ENCODE measurements at regions not wholly inside any gene's neighbourhood (a gene's known extent, or its start where the extent isn't known, plus 50 kb on each side); places are given as distances from the start of the nearest gene placed in this dataset.

- Histone ChIP-seq H3K4me1 (no peaks in the 10 kb centered on the region), H3K27me3 (ENCODE audit: low read depth) (no peaks in the 10 kb centered on the region), H3K4me3 (no peak overlapping the region), H3K27ac (no peak overlapping the region), H3K36me3 (no peaks in the 10 kb centered on the region), H3K9me3 (no peaks in the 10 kb centered on the region)
- ATAC-seq (no peak), DNase-seq (no peak)
- no peak for TF ChIP-seq CTCF (IDR thresholded peaks at IDR 0.05)
- intact Hi-C loops (cut with DNase I), result no loop called here
Measured at GRCh38 chr10:33406596-33406995, 72.1 kb upstream of the NRP1 start.

GRCh38 chr10:33402220-33403073, 68.0 kb upstream of the NRP1 start:
- Histone ChIP-seq H3K4me3 (no peak overlapping the region), H3K27me3 (ENCODE audit: low read depth) (no peaks in the 10 kb centered on the region), H3K9me3 (no peaks in the 10 kb centered on the region), H3K4me1 (no peaks in the 10 kb centered on the region), H3K36me3 (no peaks in the 10 kb centered on the region), H3K27ac (no peak overlapping the region)
- ATAC-seq (no peak), DNase-seq (no peak)
- no peak for TF ChIP-seq CTCF (IDR thresholded peaks at IDR 0.05)
- intact Hi-C loops (cut with DNase I), result no loop called here

- ATAC-seq (no peak), DNase-seq (no peak)
- Histone ChIP-seq H3K36me3 (no peaks in the 10 kb centered on the region), H3K27me3 (ENCODE audit: low read depth) (no peaks in the 10 kb centered on the region), H3K4me3 (no peak overlapping the region), H3K4me1 (no peaks in the 10 kb centered on the region), H3K9me3 (peaks cover 9% of the 10 kb centered on the region), H3K27ac (no peak overlapping the region)
- TF ChIP-seq CTCF (IDR thresholded peaks at IDR 0.05), result no peak
- intact Hi-C loops (cut with DNase I), result no loop called here
Measured at GRCh38 chr10:33401300-33401699, 66.8 kb upstream of the NRP1 start.

GRCh38 chr10:33398796-33399195, 64.3 kb upstream of the NRP1 start:
- no peaks in the 10 kb centered on the region for H3K4me1 ChIP-seq
- no peak for TF ChIP-seq CTCF (IDR thresholded peaks at IDR 0.05)
- H3K27ac ChIP-seq, result no peak overlapping the region
- H3K4me3 ChIP-seq, result no peak overlapping the region
- H3K9me3 ChIP-seq, result peaks cover 9% of the 10 kb centered on the region
- H3K36me3 ChIP-seq, result no peaks in the 10 kb centered on the region
- H3K27me3 ChIP-seq (ENCODE audit: low read depth), result no peaks in the 10 kb centered on the region
- DNase-seq (no peak), ATAC-seq (no peak)
- intact Hi-C loops (cut with DNase I), result no loop called here

GRCh38 chr10:33396938-33397337, 62.5 kb upstream of the NRP1 start:
- H3K9me3 ChIP-seq, result peaks cover 9% of the 10 kb centered on the region
- no peak overlapping the region for H3K4me3 ChIP-seq
- TF ChIP-seq CTCF (IDR thresholded peaks at IDR 0.05), result no peak
- no peaks in the 10 kb centered on the region for H3K4me1 ChIP-seq
- H3K36me3 ChIP-seq, result no peaks in the 10 kb centered on the region
- H3K27ac ChIP-seq, result no peak overlapping the region
- DNase-seq (no peak), ATAC-seq (no peak)
- intact Hi-C loops (cut with DNase I), result no loop called here
- H3K27me3 ChIP-seq (ENCODE audit: low read depth), result no peaks in the 10 kb centered on the region

All from lower lobe of right lung (tissue), 2 donors.